NCI-H2171 treated with DMSO at 0.1 percent for 48 hours (cell line): ENCODE measurements at regions not wholly inside any gene's neighbourhood (a gene's known extent, or its start where the extent isn't known, plus 50 kb on each side); places are given as distances from the start of the nearest gene placed in this dataset.

ENCODE experiments used
- DNase-seq: peaks from one replicate; lab custom pipeline; 2025; lab: John Stamatoyannopoulos, UW

DNA sequence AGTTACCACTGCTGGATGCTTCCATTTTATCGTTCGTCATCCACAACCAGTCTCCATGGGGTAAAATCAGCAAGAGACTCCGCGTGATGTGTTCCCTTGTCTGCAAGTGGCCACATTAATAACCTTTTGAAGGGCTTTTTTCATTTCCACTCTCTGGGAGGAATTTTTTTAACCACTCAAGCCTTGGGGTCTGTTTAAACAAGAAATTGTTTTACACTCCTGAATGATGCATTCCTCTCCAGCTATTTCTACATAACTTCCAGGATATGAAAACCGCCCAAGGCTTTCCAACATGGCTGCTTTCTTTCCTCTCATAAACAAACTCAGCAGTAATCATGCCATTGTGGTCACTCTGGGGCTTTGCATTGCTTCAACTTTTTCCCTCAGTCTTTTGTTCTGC lies 217.2 kb upstream of the DAPK1 start:
- no peak for DNase-seq

DNA sequence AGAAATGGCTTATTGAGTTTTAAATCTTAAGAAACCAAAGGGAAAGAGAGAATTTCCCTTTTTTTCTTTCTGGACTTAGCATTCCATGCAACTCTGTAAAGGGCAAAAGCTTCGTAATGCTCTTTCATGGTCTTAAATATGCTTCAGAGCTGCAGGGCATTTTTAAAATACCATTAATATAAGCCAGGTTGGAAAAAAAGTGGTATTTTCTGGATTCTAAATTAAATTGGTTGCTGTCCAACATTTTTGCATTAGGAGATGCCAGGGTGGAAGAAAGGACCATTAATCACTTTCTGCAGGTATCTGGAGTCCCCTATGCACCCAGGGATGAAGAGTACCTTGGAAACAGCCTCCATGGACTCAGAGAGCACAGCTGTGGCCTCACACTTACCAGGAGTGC lies 215.1 kb upstream of the DAPK1 start:
- no peak for DNase-seq

DNA sequence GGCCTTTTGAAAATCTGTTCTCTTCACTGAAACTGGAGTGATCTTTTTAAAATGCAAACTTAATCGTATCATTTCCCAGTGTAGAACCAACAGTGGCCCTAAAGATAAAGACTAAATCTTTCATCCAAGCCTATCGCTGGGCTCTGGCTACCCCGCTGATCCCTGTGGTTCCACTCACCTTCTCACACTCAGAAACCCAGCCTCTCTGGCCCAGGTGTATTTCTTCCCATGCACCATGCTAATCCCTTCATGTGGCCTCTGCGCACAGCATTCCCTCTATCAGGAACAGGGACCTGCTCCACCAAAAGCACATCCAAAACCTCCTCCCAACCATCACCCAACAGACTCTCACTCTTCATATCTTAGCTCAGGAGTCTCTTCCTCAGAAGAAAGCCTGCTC lies 214.1 kb upstream of the DAPK1 start:
- no peak for DNase-seq

DNA sequence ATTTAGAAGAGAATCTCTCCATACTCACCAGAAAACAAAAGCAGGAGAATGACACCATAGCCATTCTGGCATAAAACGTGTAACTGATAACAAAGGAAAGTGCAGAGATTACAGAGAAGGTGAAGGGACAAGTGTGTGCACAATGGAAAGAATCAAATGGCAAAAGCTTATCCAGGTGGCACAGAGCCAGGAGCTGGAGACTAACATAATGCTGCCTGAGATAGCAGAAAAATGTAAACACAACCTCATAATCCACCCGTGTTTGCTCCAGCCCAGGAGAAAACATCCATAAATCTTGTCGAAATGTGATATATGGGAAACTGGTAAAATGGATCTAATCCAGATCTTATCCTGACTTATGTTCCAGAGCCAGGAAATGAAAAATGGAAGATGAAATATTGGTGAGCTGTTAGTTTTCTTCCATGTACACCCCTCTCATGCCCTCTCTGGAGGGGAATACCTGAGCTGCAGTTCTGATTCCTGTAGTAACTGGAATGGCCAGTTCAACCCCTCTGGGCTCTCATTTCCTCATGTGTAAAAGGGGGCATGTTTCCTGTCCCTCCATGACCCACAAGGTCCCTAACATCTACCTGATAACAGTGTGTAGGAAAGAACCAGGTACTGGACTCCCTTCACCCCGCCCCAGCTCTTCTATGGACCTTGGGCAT lies 212.3 kb upstream of the DAPK1 start:
- no peak for DNase-seq

DNA sequence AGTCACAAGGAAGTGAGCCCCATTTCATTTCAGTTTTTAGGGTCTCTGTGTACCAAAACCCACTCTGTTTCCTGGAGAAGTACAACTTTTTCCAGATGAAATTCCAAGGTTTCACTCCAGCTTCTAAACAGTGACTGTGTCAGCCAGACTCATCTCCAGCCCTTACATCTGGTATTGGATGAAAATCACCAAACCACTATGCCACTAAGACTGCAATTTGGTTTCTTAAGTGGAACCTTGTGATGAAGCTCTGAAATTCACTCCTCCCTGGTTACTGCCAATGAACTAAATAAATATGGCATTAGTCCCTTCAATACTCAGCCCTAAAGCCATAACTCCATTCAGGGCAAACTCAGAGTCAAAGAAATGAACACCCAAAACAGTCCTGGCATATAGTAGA lies 211.2 kb upstream of the DAPK1 start:
- no peak for DNase-seq

DNA sequence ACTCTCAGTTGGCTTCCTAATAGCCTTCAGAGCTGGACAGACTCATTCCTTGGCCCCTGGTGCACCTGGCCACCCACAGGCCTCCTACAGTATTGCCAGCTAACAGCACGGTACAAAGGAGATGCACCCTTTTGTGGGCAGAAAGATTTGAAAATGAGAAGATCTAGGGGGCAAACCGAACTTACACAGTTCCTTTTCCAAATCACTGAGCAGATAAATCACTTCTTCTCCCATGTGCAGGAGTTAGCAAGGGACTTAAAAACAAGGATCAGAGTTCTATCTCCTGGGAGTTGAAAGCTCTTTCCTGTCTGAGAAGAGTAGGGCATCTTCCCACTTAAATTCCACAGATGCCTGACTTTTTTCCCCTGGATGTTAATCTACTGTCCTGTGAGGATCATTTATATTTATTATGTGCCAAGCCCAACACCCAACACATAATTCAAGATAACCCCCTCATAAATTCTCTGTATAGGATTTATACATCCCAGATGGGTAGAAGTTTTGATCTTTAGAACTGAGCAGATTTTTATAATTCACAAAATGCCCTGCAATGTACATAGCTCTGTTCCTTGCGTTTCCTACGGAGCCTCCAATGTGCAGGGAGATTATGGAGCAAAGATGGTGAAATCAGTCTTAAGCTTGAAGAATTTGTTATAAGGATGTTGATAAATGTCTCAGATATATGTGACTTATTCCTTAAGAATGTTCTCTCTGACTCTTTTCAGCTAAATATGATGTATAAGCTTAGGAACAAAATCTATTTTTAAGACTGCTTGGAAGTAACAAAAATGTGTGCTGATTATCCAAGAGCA lies 207.2 kb upstream of the DAPK1 start:
- no peak for DNase-seq

GRCh38 chr9:87292449-87293191 lies 205.0 kb upstream of the DAPK1 start:
- no peak for DNase-seq

- no peak for DNase-seq
Measured at GRCh38 chr9:87294126-87294525, 203.5 kb upstream of the DAPK1 start.

DNA sequence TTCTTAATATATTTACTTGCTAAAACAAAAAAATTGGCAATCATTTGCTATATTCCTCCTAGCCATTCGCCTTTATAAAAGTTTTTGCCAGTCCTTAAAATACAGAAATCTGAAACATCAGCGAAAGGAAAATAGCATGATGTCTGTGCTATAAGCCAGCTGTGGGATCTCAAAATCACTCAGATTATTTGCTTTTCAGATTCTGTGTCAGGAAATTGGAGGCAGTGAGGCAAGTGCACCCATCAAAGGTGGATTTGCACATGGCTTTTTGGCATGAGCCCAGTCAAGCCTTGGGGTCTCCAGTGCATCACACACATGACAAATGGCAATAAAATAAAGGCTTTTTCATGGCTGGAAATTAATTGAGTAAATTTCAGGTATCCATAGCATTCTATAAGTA lies 196.8 kb upstream of the DAPK1 start:
- no peak for DNase-seq

- no peak for DNase-seq
Measured at GRCh38 chr9:87301371-87301770, 196.3 kb upstream of the DAPK1 start.

DNA sequence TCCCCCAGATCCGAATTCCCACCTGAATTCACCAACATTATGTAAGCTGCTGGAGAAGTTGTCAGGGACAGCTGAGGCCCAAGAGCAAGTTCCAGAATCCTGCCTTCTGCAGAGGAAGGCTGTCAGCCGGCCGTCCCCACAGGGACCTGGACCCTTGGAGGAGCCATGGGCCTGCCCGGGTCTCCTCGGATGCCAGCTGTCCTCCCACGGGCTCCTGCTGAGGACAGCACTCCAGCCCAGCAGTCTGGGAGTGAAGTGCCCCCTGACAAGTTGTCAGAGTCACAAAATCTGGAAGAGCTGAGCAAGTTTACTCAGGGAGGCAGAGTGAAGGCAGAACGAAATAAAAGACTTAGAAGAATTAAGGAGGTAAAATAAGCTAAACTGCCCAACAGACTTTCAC lies 192.5 kb upstream of the DAPK1 start:
- no peak for DNase-seq

GRCh38 chr9:87306006-87306405 lies 191.7 kb upstream of the DAPK1 start:
- no peak for DNase-seq

DNA sequence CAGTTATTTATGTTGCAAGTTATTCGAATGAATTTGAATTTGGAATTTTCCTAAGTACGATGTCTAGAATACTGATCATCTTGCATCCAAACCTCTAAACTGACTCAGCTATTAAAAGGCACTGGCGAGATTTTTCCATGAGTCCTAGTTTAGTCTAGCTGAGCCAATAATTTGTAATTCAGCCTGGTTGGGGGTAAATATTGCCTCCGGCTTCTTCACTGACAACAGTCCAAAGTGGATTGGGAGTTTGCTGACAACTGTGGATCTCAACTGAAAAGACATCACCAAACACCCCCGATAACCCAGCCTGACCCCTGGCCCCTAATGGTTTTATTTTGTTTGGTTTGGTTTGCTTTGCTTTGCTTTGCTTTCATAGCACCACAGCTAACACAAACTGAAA lies 189.8 kb upstream of the DAPK1 start:
- DNase-seq, result no peak

- no peak for DNase-seq
Measured at GRCh38 chr9:87309236-87309635, 188.4 kb upstream of the DAPK1 start.

- DNase-seq, result no peak
Measured at GRCh38 chr9:87310827-87311523, 186.7 kb upstream of the DAPK1 start.

- DNase-seq, result no peak
Measured at GRCh38 chr9:87319656-87320055, 178.0 kb upstream of the DAPK1 start.

- DNase-seq, result no peak
Measured at GRCh38 chr9:87320146-87320884, 177.4 kb upstream of the DAPK1 start.

DNA sequence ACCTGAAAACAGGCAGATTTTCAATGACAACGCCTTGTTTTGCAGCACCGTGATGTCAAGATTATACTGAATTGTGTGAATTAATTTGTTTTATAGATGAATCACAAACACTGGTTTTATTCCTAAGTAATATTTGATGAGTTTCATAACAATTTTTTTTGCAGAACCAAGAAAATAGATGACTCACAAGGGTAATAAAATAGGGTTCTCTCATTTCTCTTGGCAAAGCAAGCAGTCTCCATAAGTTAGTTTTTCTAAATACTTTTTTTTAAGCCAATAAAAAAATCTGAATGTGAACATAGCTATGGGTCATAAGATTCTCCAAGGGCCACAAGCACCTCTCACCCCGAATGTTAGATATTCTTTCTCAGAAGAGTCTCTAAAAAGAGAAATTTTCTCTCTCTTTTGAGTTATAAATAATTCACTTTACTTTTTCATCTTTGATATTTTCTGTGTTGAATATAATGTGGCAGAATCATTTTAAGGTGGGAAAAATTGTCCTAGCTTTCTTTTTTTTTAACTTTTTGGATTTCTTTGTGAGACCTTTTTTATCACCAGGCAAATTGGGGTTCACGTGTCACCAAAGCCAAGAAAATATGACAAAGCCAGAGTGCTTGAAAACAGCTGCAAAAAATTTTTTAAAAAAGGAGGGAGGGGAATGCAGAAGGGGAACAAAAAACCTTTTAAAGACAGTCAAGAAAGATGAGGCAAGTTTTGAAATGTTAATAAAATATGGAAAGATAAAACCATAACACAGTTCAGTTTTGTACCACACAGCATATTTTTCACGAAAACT lies 174.6 kb upstream of the DAPK1 start:
- no peak for DNase-seq

DNA sequence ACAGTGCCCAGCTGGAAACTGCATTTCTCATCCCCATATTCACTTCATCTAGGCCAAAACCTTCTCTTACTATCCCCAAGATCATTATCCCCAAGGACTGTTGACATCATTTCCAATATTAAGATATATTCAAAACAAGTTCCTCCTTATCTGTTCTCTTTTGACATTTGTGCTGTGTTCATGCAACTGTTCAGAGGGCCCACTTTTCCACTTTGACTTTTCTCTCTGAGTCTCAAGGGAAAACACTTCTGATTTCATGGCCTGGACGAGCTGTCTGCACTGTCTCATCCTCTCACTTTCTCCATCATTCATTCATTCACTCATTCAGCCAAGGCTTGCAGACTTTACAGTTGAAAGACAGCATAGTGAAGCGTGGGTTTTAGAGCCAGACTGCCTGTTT lies 173.7 kb upstream of the DAPK1 start:
- DNase-seq, result no peak

- DNase-seq, result peak; percentile 55
Measured at GRCh38 chr9:87324613-87325194, 173.0 kb upstream of the DAPK1 start.
